ENCODE measurements at regions not wholly inside any gene's neighbourhood (a gene's known extent, or its start where the extent isn't known, plus 50 kb on each side); places are given as distances from the start of the nearest gene placed in this dataset.

GRCh38 chr11:32316858-32317642, 118.3 kb downstream of the WT1 start:
- TF ChIP-seq CTCF (optimal IDR thresholded peaks at IDR 0.05 in 1 of 3, IDR thresholded peaks at IDR 0.05 in 1 of 3, conservative IDR thresholded peaks at IDR 0.05 in 1 of 3; ENCODE audit: extremely low read depth in 1 of 3, insufficient read depth in 2 of 3, low read length in 3 of 3) (no peak), EZH2 (IDR thresholded peaks at IDR 0.05; ENCODE audit: low read length) (no peak)
